ENCODE measurements at regions not wholly inside any gene's neighbourhood (a gene's known extent, or its start where the extent isn't known, plus 50 kb on each side); places are given as distances from the start of the nearest gene placed in this dataset.

DNA sequence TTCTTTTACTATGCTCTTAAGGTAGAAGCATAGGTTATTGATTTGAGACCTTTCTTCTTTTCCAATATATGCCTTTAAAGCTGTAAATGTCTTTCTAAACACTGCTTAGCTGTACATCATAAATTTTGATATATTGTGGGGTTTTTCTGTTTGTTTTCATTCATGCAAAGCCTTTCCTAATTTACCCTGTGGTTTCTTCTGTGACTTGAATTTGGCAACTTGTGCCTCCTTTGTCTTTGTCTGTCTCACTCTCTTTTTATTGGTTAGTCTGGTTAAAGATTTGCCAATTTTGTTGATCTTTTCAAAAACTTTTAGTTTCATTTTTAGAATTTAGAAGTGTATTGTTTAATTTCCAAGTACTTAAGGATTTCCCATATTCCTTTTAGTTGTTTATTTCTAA lies 343.1 kb downstream of the OXSM start:
- TF ChIP-seq, protein P1, sequence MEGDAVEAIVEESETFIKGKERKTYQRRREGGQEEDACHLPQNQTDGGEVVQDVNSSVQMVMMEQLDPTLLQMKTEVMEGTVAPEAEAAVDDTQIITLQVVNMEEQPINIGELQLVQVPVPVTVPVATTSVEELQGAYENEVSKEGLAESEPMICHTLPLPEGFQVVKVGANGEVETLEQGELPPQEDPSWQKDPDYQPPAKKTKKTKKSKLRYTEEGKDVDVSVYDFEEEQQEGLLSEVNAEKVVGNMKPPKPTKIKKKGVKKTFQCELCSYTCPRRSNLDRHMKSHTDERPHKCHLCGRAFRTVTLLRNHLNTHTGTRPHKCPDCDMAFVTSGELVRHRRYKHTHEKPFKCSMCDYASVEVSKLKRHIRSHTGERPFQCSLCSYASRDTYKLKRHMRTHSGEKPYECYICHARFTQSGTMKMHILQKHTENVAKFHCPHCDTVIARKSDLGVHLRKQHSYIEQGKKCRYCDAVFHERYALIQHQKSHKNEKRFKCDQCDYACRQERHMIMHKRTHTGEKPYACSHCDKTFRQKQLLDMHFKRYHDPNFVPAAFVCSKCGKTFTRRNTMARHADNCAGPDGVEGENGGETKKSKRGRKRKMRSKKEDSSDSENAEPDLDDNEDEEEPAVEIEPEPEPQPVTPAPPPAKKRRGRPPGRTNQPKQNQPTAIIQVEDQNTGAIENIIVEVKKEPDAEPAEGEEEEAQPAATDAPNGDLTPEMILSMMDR (optimal IDR thresholded peaks at IDR 0.05 in 1 of 3, IDR thresholded peaks at IDR 0.05 in 1 of 3, conservative IDR thresholded peaks at IDR 0.05 in 1 of 3; ENCODE audit: extremely low read depth in 1 of 3, insufficient read depth in 2 of 3, low read length in 3 of 3): no peak
- TF ChIP-seq EZH2 (IDR thresholded peaks at IDR 0.05; ENCODE audit: low read length): no peak

All from keratinocyte (primary cell).